B cell (primary cell): ENCODE measurements at regions not wholly inside any gene's neighbourhood (a gene's known extent, or its start where the extent isn't known, plus 50 kb on each side); places are given as distances from the start of the nearest gene placed in this dataset.

Source experiments
- ATAC-seq: fragments of 200-7000 bp; cut with Tn5 transposase; one replicate; pipeline ENCODE4 v1.10.0; 2021; ENCODE audit warnings: low read depth, mild to moderate bottlenecking, moderate number of reproducible peaks, moderate library complexity
- CTCF ChIA-PET: fragments of 350-600 bp; sonication (Branson Sonifier 250); formaldehyde crosslinking; loops from one replicate; lab custom pipeline; 2021; ENCODE audit warnings: antibody characterized with exemption, inconsistent platforms; lab: Charles Lee
- POLR2A ChIA-PET: fragments of 350-600 bp; sonication (Branson Sonifier 250); formaldehyde crosslinking; loops from one replicate; lab custom pipeline; 2021; ENCODE audit warnings: antibody characterized with exemption; lab: Charles Lee
- DNase-seq: peaks from one replicate; pipeline ENCODE4 v3.0.0; 2013
- H2AFZ ChIP-seq: 2 replicates; pipeline ENCODE4 v1.6.1; 2012; ENCODE audit warnings: mild to moderate bottlenecking, low read depth, low read length; ENCODE audit not compliant: insufficient read depth, poor library complexity, severe bottlenecking
- H3K27ac ChIP-seq, 2 donors: 1 replicate in 1 of 2; 2 replicates in 1 of 2; pipeline ENCODE4 v1.5.1; 2012 to 2013; ENCODE audit warnings: low read length in 2 of 2, mild to moderate bottlenecking in 2 of 2, moderate library complexity in 1 of 2
- H3K27me3 ChIP-seq, 4 experiments: fragments of 200-600 bp in 1 of 4; sonication (generic) in 1 of 4; replicated peaks in 1 of 4; 1 replicate in 2 of 4; 2 replicates in 2 of 4; pipeline versions ENCODE4 v1.6.1 to v1.7.0; 2013 to 2016; ENCODE audit warnings: low read length in 3 of 4, mild to moderate bottlenecking in 2 of 4, mixed read lengths in 1 of 4, moderate library complexity in 1 of 4; ENCODE audit not compliant: insufficient read depth in 4 of 4, control insufficient read depth in 3 of 4; ENCODE audit errors: control extremely low read depth in 1 of 4
- H3K36me3 ChIP-seq, 2 experiments: replicated peaks in 1 of 2; 1 replicate in 1 of 2; 2 replicates in 1 of 2; pipeline versions ENCODE4 v1.6.1 to v1.7.1; 2013; ENCODE audit warnings: low read length in 1 of 2; ENCODE audit not compliant: insufficient read depth in 2 of 2, control insufficient read depth in 1 of 2; ENCODE audit errors: control extremely low read depth in 1 of 2, extremely low read depth in 1 of 2
- H3K4me1 ChIP-seq, 2 donors: fragments of 200-600 bp in 1 of 2; sonication (generic) in 1 of 2; 1 replicate in 1 of 2; 2 replicates in 1 of 2; pipeline versions ENCODE4 v1.5.1 to v1.6.1; 2013 to 2017; ENCODE audit warnings: low read length in 2 of 2; ENCODE audit not compliant: control insufficient read depth in 2 of 2, insufficient read depth in 2 of 2
- H3K4me2 ChIP-seq: replicated peaks from 2 replicates; pipeline ENCODE3; 2012; ENCODE audit warnings: mild to moderate bottlenecking, low read depth, low read length; ENCODE audit not compliant: poor library complexity, severe bottlenecking
- H3K4me3 ChIP-seq, 5 experiments: fragments of 200-600 bp in 1 of 5; sonication (generic) in 1 of 5; 1 replicate in 3 of 5; 2 replicates in 2 of 5; pipeline versions ENCODE4 v1.5.1 to v1.7.0; 2011 to 2016; ENCODE audit warnings: low read length in 4 of 5, mild to moderate bottlenecking in 4 of 5, low read depth in 2 of 5, control low read depth in 1 of 5, moderate library complexity in 1 of 5; ENCODE audit not compliant: insufficient read depth in 1 of 5; ENCODE audit errors: control extremely low read depth in 1 of 5, extremely low read depth in 1 of 5
- H3K79me2 ChIP-seq: fragments of 200-600 bp; sonication (generic); one replicate; pipeline ENCODE4 v1.6.0; 2016; ENCODE audit warnings: low read length; ENCODE audit not compliant: control insufficient read depth, insufficient read depth
- H3K9ac ChIP-seq: fragments of 200-600 bp; sonication (generic); 2 replicates; pipeline ENCODE4 v1.6.1; 2017; ENCODE audit warnings: mild to moderate bottlenecking, low read length, moderate library complexity
- H3K9me3 ChIP-seq, 3 donors: one replicate each; pipeline versions ENCODE4 v1.6.1 to v1.7.1; 2013; ENCODE audit warnings: low read length in 2 of 3; ENCODE audit not compliant: control insufficient read depth in 2 of 3, insufficient read depth in 1 of 3; ENCODE audit errors: control extremely low read depth in 1 of 3
- H4K20me1 ChIP-seq: 2 replicates; pipeline ENCODE4 v1.6.0; 2012; ENCODE audit warnings: mild to moderate bottlenecking, low read length; ENCODE audit not compliant: insufficient read depth, control insufficient read depth, poor library complexity, severe bottlenecking
- H3K27ac Mint-ChIP-seq: one replicate; pipeline ENCODE4 v1.8.0; 2021; ENCODE audit warnings: mixed read lengths
- H3K27me3 Mint-ChIP-seq: one replicate; pipeline ENCODE4 v1.8.0; 2021; ENCODE audit warnings: mixed read lengths
- H3K4me1 Mint-ChIP-seq: one replicate; pipeline ENCODE4 v1.8.0; 2021; ENCODE audit warnings: mixed read lengths
- H3K4me3 Mint-ChIP-seq: one replicate; pipeline ENCODE4 v1.8.0; 2021; ENCODE audit warnings: mixed read lengths
- H3K9me3 Mint-ChIP-seq: one replicate; pipeline ENCODE4 v1.8.0; 2022; ENCODE audit warnings: mixed read lengths; ENCODE audit not compliant: insufficient read depth
- EZH2 ChIP-seq: IDR thresholded peaks from 2 replicates; pipeline ENCODE4 v1.6.1; 2012; ENCODE audit warnings: borderline replicate concordance, low read depth, mild to moderate bottlenecking, moderate library complexity, low read length; ENCODE audit not compliant: insufficient read depth, poor library complexity, severe bottlenecking
- WGBS: methylation state at CpG from one replicate; pipeline ENCODE4 v1.1.5; 2013; ENCODE audit warnings: missing lambda C conversion rate; ENCODE audit not compliant: insufficient coverage; 5-methylcytosine and 5-hydroxymethylcytosine counted together
- intact Hi-C: fragments of 100-400 bp; cut with micrococcal nuclease; formaldehyde crosslinking; loops from one replicate; pipeline ENCODE4 v1.10.0; 2022
- TF ChIP-seq, protein P1 (sequence below): fragments of 200-600 bp; IDR thresholded peaks from one replicate; pipeline ENCODE4 v1.8.0; 2022; ENCODE audit warnings: antibody characterized with exemption, mild to moderate bottlenecking

DNA sequence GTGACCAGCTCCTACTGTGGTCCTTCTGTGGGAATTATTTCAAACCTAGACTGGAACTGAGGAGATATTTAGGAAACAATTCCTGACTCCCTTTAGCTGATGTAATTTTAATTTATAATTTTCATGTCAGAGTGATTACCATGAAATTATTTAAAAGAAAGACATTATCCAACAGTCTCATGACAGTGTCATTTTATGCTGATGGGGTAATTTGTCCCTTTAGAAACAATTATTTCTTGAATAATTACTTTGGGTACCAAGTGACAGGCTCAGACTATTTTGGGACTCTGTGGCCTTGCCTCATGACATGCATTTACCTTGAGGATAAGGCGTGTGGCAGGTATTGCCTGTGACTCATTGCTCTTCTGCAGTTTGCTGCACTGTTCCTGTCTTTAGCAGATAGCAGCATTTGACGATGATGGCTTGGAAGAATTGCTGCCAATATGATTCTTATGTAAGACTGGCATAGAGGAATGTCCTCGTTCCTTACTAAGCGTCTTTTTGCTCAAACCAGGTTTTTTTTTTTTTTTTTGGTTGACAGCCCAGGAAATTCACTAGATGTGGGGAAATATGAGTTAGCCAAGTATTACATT, 206.0 kb upstream of the HMCN1 start:
- ATAC-seq (no peak), DNase-seq (no peak)
- Mint-ChIP-seq H3K4me3 (no peak overlapping the region), H3K9me3 (no peaks in the 10 kb centered on the region), H3K27ac (no peak overlapping the region), H3K4me1 (peaks cover 19% of the 10 kb centered on the region), H3K27me3 (no peaks in the 10 kb centered on the region)
- no peaks in the 10 kb centered on the region for H3K9me3 ChIP-seq
- no peaks in the 10 kb centered on the region for H3K27me3 ChIP-seq
- H2AFZ ChIP-seq: peak overlapping the region; percentile 52
- no peaks in the 10 kb centered on the region for H3K36me3 ChIP-seq
- POLR2A ChIA-PET: no interaction called here
- no peak overlapping the region for H3K4me3 ChIP-seq
- no peak overlapping the region for H3K9ac ChIP-seq
- CTCF ChIA-PET: no interaction called here
- 92% methylated on average over 3 of the region's 4 CpGs for WGBS
- TF ChIP-seq EZH2: no peak
- TF ChIP-seq, protein P1, sequence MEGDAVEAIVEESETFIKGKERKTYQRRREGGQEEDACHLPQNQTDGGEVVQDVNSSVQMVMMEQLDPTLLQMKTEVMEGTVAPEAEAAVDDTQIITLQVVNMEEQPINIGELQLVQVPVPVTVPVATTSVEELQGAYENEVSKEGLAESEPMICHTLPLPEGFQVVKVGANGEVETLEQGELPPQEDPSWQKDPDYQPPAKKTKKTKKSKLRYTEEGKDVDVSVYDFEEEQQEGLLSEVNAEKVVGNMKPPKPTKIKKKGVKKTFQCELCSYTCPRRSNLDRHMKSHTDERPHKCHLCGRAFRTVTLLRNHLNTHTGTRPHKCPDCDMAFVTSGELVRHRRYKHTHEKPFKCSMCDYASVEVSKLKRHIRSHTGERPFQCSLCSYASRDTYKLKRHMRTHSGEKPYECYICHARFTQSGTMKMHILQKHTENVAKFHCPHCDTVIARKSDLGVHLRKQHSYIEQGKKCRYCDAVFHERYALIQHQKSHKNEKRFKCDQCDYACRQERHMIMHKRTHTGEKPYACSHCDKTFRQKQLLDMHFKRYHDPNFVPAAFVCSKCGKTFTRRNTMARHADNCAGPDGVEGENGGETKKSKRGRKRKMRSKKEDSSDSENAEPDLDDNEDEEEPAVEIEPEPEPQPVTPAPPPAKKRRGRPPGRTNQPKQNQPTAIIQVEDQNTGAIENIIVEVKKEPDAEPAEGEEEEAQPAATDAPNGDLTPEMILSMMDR: no peak
- no peaks in the 10 kb centered on the region for H3K79me2 ChIP-seq
- H3K4me1 ChIP-seq: peaks cover 18 to 22% of the 10 kb centered on the region in 2 donors
- no peak overlapping the region for H3K4me2 ChIP-seq
- no peak overlapping the region for H3K27ac ChIP-seq
- intact Hi-C loops: loop anchor here (5.0 kb wide), 3 partner anchors 39 to 211 kb away; partner anchors contain the start of gene IVNS1ABP
- H4K20me1 ChIP-seq: no peaks in the 10 kb centered on the region
